Panc1 (cell line): ENCODE measurements at regions not wholly inside any gene's neighbourhood (a gene's known extent, or its start where the extent isn't known, plus 50 kb on each side); places are given as distances from the start of the nearest gene placed in this dataset.

ENCODE experiments used
- ATAC-seq: fragments of 200-7000 bp; cut with Tn5 transposase; 2 replicates; pipeline ENCODE4 v1.9.1; 2020; ENCODE audit warnings: mild to moderate bottlenecking, moderate library complexity
- BruUV-seq: library from RNA; stranded (reverse); fragments of 400-500 nt; replicated peaks from 2 replicates; lab custom pipeline; 2021; lab: Mats Ljungman, UMichigan
- CTCF ChIA-PET: fragments of 300-600 bp; sonication (Branson Sonifier 250); formaldehyde crosslinking; loops from one replicate; lab custom pipeline; 2022; ENCODE audit warnings: antibody characterized with exemption; lab: Charles Lee
- POLR2A ChIA-PET: fragments of 300-600 bp; sonication (Branson Sonifier 250); formaldehyde crosslinking; loops from one replicate; lab custom pipeline; 2022; ENCODE audit warnings: antibody characterized with exemption; lab: Charles Lee
- DNase-seq: peaks from one replicate; pipeline ENCODE4 v3.0.0-alpha.2; 2010; ENCODE audit warnings: low read depth, low spot score
- H3K27ac ChIP-seq: 2 replicates; pipeline ENCODE4 v1.5.1; 2011; ENCODE audit warnings: mild to moderate bottlenecking, low read length, inconsistent platforms
- H3K27me3 ChIP-seq: fragments of 200-500 bp; sonication (Bioruptor generic); 2 replicates; pipeline ENCODE4 v1.6.0; 2014; ENCODE audit warnings: low read length, inconsistent platforms; ENCODE audit not compliant: control insufficient read depth, insufficient read depth
- H3K36me3 ChIP-seq: fragments of 200-500 bp; sonication (Bioruptor generic); 2 replicates; pipeline ENCODE4 v1.5.1; 2014; ENCODE audit warnings: inconsistent platforms, mild to moderate bottlenecking, low read length, moderate library complexity; ENCODE audit not compliant: control insufficient read depth, insufficient read depth
- H3K4me1 ChIP-seq: 2 replicates; pipeline ENCODE4 v1.5.1; 2011; ENCODE audit warnings: inconsistent platforms, mild to moderate bottlenecking, low read length, moderate library complexity; ENCODE audit not compliant: control insufficient read depth, insufficient read depth
- H3K4me3 ChIP-seq, 2 experiments: 2 replicates each; pipeline ENCODE4 v1.5.1; 2011 to 2012; ENCODE audit warnings: low read depth in 2 of 2, low read length in 2 of 2, mild to moderate bottlenecking in 2 of 2, inconsistent platforms in 1 of 2, moderate library complexity in 1 of 2
- H3K9me3 ChIP-seq: fragments of 200-500 bp; sonication (Bioruptor generic); 2 replicates; pipeline ENCODE4 v1.5.1; 2014; ENCODE audit warnings: low read depth, mild to moderate bottlenecking, inconsistent platforms, low read length, moderate library complexity; ENCODE audit not compliant: control insufficient read depth, insufficient read depth
- CTCF ChIP-seq: fragments of 450-650 bp; IDR thresholded peaks from 2 replicates; pipeline ENCODE4 v1.5.1; 2017; ENCODE audit warnings: mild to moderate bottlenecking
- POLR2AphosphoS5 ChIP-seq: IDR thresholded peaks from 2 replicates; pipeline ENCODE4 v1.6.1; 2012; ENCODE audit warnings: mild to moderate bottlenecking, low read depth, low read length, moderate library complexity
- REST ChIP-seq, 2 experiments: IDR thresholded peaks; 2 replicates each; pipeline ENCODE4 v1.6.1; 2011 to 2012; ENCODE audit warnings: low read depth in 2 of 2, control low read depth in 1 of 2, low read length in 1 of 2, mild to moderate bottlenecking in 1 of 2, moderate library complexity in 1 of 2; ENCODE audit not compliant: insufficient read depth in 1 of 2
- SIN3A ChIP-seq: IDR thresholded peaks from 2 replicates; pipeline ENCODE4 v1.6.1; 2012; ENCODE audit warnings: low read depth, mild to moderate bottlenecking, low read length, moderate library complexity, borderline replicate concordance; ENCODE audit not compliant: insufficient read depth
- TCF7L2 ChIP-seq: IDR thresholded peaks from 2 replicates; pipeline ENCODE4 v1.6.1; 2011; ENCODE audit warnings: mild to moderate bottlenecking, low read depth, low read length, inconsistent platforms
- in situ Hi-C: cut with HindIII; loops from 2 replicates; pipeline ENCODE4 v1.10.0; 2016; ENCODE audit warnings: low sequenced_read_pairs, low pct_unique_long_range_greater_than_20kb
- intact Hi-C: fragments of 100-400 bp; cut with micrococcal nuclease; formaldehyde crosslinking; loops from one replicate; pipeline ENCODE4 v1.10.0; 2022; ENCODE audit not compliant: unreplicated experiment

- Histone ChIP-seq H3K4me1 (no peaks in the 10 kb centered on the region), H3K27ac (no peak overlapping the region), H3K27me3 (no peaks in the 10 kb centered on the region), H3K4me3 (no peak overlapping the region), H3K36me3 (no peaks in the 10 kb centered on the region), H3K9me3 (no peaks in the 10 kb centered on the region)
- ChIA-PET POLR2A (no interaction called here), CTCF (no interaction called here)
- BruUV-seq = no TSS peak
- DNase-seq (no peak), ATAC-seq (no peak)
- intact Hi-C loops (no loop called here), in situ Hi-C loops (no loop called here)
- TF ChIP-seq SIN3A = no peak
- no peak for TF ChIP-seq POLR2AphosphoS5
- TF ChIP-seq REST (IDR thresholded peaks at IDR 0.05; ENCODE audit: insufficient read depth in 1 of 2, low read depth in 2 of 2, low read length in 1 of 2) = no peak
- no peak for TF ChIP-seq CTCF
- TF ChIP-seq TCF7L2 = no peak
These were observed 179.5 kb upstream of the ZNF462 start for GRCh38 chr9:106683454-106683853.

- Histone ChIP-seq H3K27ac (no peak overlapping the region), H3K27me3 (no peaks in the 10 kb centered on the region), H3K36me3 (no peaks in the 10 kb centered on the region), H3K4me3 (no peak overlapping the region), H3K4me1 (no peaks in the 10 kb centered on the region), H3K9me3 (no peaks in the 10 kb centered on the region)
- intact Hi-C loops = no loop called here
- ChIA-PET CTCF (no interaction called here), POLR2A (no interaction called here)
- no peak for ATAC-seq
- in situ Hi-C loops = no loop called here
- DNase-seq = no peak
- no TSS peak for BruUV-seq
- TF ChIP-seq POLR2AphosphoS5 (no peak), REST (IDR thresholded peaks at IDR 0.05; ENCODE audit: insufficient read depth in 1 of 2, low read depth in 2 of 2, low read length in 1 of 2) (no peak), CTCF (no peak), TCF7L2 (no peak), SIN3A (no peak)
These were observed 177.8 kb upstream of the ZNF462 start for GRCh38 chr9:106684940-106685695.
